ENCODE measurements at regions not wholly inside any gene's neighbourhood (a gene's known extent, or its start where the extent isn't known, plus 50 kb on each side); places are given as distances from the start of the nearest gene placed in this dataset.
A peak's percentile ranks its signal among the peaks of the same experiment; 100 is the strongest.

GRCh38 chr12:92614502-92614901, 88.3 kb upstream of the PLEKHG7 start:
- peak; percentile 98 for DNase-seq (ENCODE audit: low read depth)

- no peak for DNase-seq (ENCODE audit: low read depth)
Measured at GRCh38 chr12:92614001-92614400, 88.8 kb upstream of the PLEKHG7 start.

GRCh38 chr12:92612611-92613010, 90.2 kb upstream of the PLEKHG7 start:
- no peak for DNase-seq (ENCODE audit: low read depth)

GRCh38 chr12:92608151-92609091, 94.4 kb upstream of the PLEKHG7 start:
- peak; percentile 66 for DNase-seq (ENCODE audit: low read depth)

- no peak for DNase-seq (ENCODE audit: low read depth)
Measured at GRCh38 chr12:92606956-92607355, 95.8 kb upstream of the PLEKHG7 start.

GRCh38 chr12:92605621-92606170, 97.1 kb upstream of the PLEKHG7 start:
- DNase-seq (ENCODE audit: low read depth) = no peak

GRCh38 chr12:92604786-92605185, 98.0 kb upstream of the PLEKHG7 start:
- peak; percentile 59 for DNase-seq (ENCODE audit: low read depth)

GRCh38 chr12:92603741-92604432, 98.9 kb upstream of the PLEKHG7 start:
- DNase-seq (ENCODE audit: low read depth) = no peak

- DNase-seq (ENCODE audit: low read depth) = no peak
Measured at GRCh38 chr12:92602930-92603623, 99.7 kb upstream of the PLEKHG7 start.

- peak; percentile 93 for DNase-seq (ENCODE audit: low read depth)
Measured at GRCh38 chr12:92602476-92602875, 100.3 kb upstream of the PLEKHG7 start.

GRCh38 chr12:92601680-92602079, 101.1 kb upstream of the PLEKHG7 start:
- no peak for DNase-seq (ENCODE audit: low read depth)

- DNase-seq (ENCODE audit: low read depth) = no peak
Measured at GRCh38 chr12:92601176-92601575, 101.6 kb upstream of the PLEKHG7 start.

- DNase-seq (ENCODE audit: low read depth) = no peak
Measured at GRCh38 chr12:92600052-92600451, 102.7 kb upstream of the PLEKHG7 start.

GRCh38 chr12:92597997-92598396, 104.8 kb upstream of the PLEKHG7 start:
- no peak for DNase-seq (ENCODE audit: low read depth)

- DNase-seq (ENCODE audit: low read depth) = no peak
Measured at GRCh38 chr12:92597118-92597517, 105.7 kb upstream of the PLEKHG7 start.

GRCh38 chr12:92596383-92596782, 106.4 kb upstream of the PLEKHG7 start:
- DNase-seq (ENCODE audit: low read depth) = peak; percentile 53

GRCh38 chr12:92595663-92596062, 107.1 kb upstream of the PLEKHG7 start:
- DNase-seq (ENCODE audit: low read depth) = no peak

GRCh38 chr12:92593734-92594402, 108.9 kb upstream of the PLEKHG7 start:
- peak; percentile 75 for DNase-seq (ENCODE audit: low read depth)

GRCh38 chr12:92585115-92585727, 117.6 kb upstream of the PLEKHG7 start:
- DNase-seq (ENCODE audit: low read depth) = no peak

- DNase-seq (ENCODE audit: low read depth) = no peak
Measured at GRCh38 chr12:92583910-92584309, 118.9 kb upstream of the PLEKHG7 start.

GRCh38 chr12:92582893-92583292, 119.9 kb upstream of the PLEKHG7 start:
- no peak for DNase-seq (ENCODE audit: low read depth)
